ENCODE measurements at regions not wholly inside any gene's neighbourhood (a gene's known extent, or its start where the extent isn't known, plus 50 kb on each side); places are given as distances from the start of the nearest gene placed in this dataset.

DNA sequence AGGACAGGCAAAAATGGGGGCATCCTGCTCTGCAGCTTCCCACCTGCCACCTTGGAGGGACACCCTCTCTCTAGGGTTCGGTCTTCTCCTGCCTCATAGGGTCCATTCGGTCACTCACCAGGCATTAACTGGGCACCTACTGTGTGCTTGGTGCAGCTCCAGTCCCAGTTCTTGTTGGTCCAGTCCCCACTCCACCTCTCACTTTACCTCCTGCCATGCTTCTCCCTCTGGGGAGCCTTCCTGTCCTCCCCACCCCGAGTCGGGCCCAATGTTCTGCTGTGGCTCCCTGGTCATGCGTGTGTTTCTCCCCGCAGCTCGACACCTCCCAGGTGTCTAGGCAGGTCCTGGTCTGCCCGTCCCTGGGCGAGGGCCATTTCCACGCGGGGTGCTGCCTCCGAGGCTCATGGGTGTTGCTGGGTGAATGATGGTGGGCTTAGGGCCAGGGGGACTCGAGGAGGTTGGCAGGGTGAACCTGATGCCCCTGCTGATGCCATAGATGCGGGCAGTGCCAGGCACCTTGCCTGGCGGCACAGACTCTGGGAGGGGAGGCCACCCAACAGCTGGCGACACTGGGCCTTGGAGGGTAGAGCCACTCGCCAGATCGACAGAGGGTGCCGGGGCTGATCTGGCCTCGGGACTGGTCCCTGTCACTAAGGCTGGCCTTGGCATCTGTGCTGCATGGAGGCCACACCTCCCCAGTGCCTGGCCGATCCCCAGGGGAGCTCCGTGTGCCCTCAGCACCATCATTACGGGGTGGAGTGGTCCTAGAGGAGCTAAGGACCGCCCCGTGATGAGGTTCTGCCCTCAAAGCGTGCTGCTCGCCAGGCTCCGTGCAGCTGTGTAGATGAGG is 66.0 kb upstream of the RNU6ATAC start:
- no peaks in the 10 kb centered on the region for H3K27me3 ChIP-seq (ENCODE audit: insufficient read depth, low read length)
- CTCF ChIA-PET, result no interaction called here
- no TSS peak for BruUV-seq (replicated peaks)

DNA sequence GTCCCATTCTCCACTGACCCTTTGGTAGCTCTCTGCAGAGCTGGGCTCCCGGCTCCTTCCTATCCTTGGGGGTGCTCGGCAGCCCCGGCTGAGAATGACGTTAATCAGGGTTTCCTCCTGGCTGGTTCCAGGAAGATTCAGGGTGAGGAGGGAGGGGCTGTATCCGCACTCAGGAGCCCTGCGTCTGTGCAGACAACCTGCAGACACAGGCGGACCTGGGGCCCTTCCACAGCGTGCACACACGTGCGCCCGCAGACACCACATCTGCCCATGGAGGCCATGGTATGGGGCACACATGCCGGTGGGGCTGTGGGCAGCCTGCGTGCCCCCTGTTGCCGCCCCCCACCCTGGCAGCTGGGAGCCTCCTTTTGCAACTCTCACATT is 66.6 kb upstream of the RNU6ATAC start:
- no peak for DNase-seq (ENCODE audit: low read depth, low spot score)
- ChIA-PET POLR2A (no interaction called here), RAD21 (ENCODE audit: low non-redundant PET in 1 of 2, low total read pairs in 2 of 2, uncharacterized antibody in 2 of 2, unreplicated experiment in 2 of 2) (no interaction called here), CTCF (no interaction called here)
- BruUV-seq (replicated peaks), result no TSS peak
- TF ChIP-seq RAD21 (IDR thresholded peaks at IDR 0.05; ENCODE audit: low read depth), result no peak
- TF ChIP-seq POLR2AphosphoS5 (IDR thresholded peaks at IDR 0.05; ENCODE audit: low read depth, low read length), result no peak
- TF ChIP-seq ZNF274 (IDR thresholded peaks at IDR 0.05; ENCODE audit: low read depth, low read length), result no peak
- TF ChIP-seq SIN3A (IDR thresholded peaks at IDR 0.05; ENCODE audit: low read depth), result no peak
- TF ChIP-seq EZH2 (IDR thresholded peaks at IDR 0.05), result no peak
- TF ChIP-seq, protein P1, sequence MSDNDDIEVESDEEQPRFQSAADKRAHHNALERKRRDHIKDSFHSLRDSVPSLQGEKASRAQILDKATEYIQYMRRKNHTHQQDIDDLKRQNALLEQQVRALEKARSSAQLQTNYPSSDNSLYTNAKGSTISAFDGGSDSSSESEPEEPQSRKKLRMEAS (IDR thresholded peaks at IDR 0.05), result no peak
- TF ChIP-seq FOSL1 (IDR thresholded peaks at IDR 0.05; ENCODE audit: low read depth), result no peak
- no peak for TF ChIP-seq EZH2phosphoT487 (IDR thresholded peaks at IDR 0.05; ENCODE audit: borderline replicate concordance)
- no peaks in the 10 kb centered on the region for H3K9me3 ChIP-seq (ENCODE audit: control insufficient read depth in 1 of 2, insufficient read depth in 1 of 2, low read depth in 1 of 2, low read length in 2 of 2)
- no peaks in the 10 kb centered on the region for H4K20me1 ChIP-seq (ENCODE audit: insufficient read depth)
- no peak overlapping the region for H3K27ac ChIP-seq (ENCODE audit: low read depth, low read length)
- H3K79me2 ChIP-seq (ENCODE audit: insufficient read depth, low read length), result no peaks in the 10 kb centered on the region
- no peaks in the 10 kb centered on the region; a peak in 1 of 4 replicates for H3K4me1 ChIP-seq (ENCODE audit: control insufficient read depth in 1 of 2, insufficient read depth in 2 of 2, low read length in 2 of 2)
- intact Hi-C loops (cut with micrococcal nuclease), result no loop called here
- H3K36me3 ChIP-seq (ENCODE audit: control insufficient read depth in 1 of 2, insufficient read depth in 2 of 2, low read length in 2 of 2), result no peaks in the 10 kb centered on the region
- no peaks in the 10 kb centered on the region for H3K27me3 ChIP-seq (ENCODE audit: insufficient read depth, low read length)
- no peaks in the 10 kb centered on the region for H3K9me2 ChIP-seq (ENCODE audit: insufficient read depth)
- H3K9ac ChIP-seq (ENCODE audit: low read length), result no peak overlapping the region
- ATAC-seq, result no peak
- H3K4me2 ChIP-seq (ENCODE audit: low read length), result no peak overlapping the region
- no peak overlapping the region for H2AFZ ChIP-seq (ENCODE audit: low read depth, low read length, poor library complexity, severe bottlenecking)
- no peak overlapping the region for H3K4me3 ChIP-seq (replicated peaks in 1 of 2; ENCODE audit: low read depth in 1 of 2, low read length in 2 of 2)

More for the DNA sequence above, 66.0 kb upstream of the RNU6ATAC start:
- no peak overlapping the region for H3K27ac ChIP-seq (ENCODE audit: low read depth, low read length)
- RAD21 ChIA-PET (ENCODE audit: low non-redundant PET in 1 of 2, low total read pairs in 2 of 2, uncharacterized antibody in 2 of 2, unreplicated experiment in 2 of 2), result no interaction called here
- H3K9me3 ChIP-seq (ENCODE audit: control insufficient read depth in 1 of 2, insufficient read depth in 1 of 2, low read depth in 1 of 2, low read length in 2 of 2), result no peaks in the 10 kb centered on the region
- no peak overlapping the region for H3K4me3 ChIP-seq (replicated peaks in 1 of 2; ENCODE audit: low read depth in 1 of 2, low read length in 2 of 2)
- DNase-seq (ENCODE audit: low read depth, low spot score) (no peak), ATAC-seq (no peak)
- no peak overlapping the region for H2AFZ ChIP-seq (ENCODE audit: low read depth, low read length, poor library complexity, severe bottlenecking)
- no peak overlapping the region for H3K9ac ChIP-seq (ENCODE audit: low read length)
- H4K20me1 ChIP-seq (ENCODE audit: insufficient read depth), result no peaks in the 10 kb centered on the region
- TF ChIP-seq SP1 (IDR thresholded peaks at IDR 0.05; ENCODE audit: low read depth) (no peak), YY1 (IDR thresholded peaks at IDR 0.05; ENCODE audit: extremely low read depth, insufficient replicate concordance, low read depth, low read length) (no peak), JUND (IDR thresholded peaks at IDR 0.05) (no peak), SIN3A (IDR thresholded peaks at IDR 0.05; ENCODE audit: low read depth) (no peak), EZH2phosphoT487 (IDR thresholded peaks at IDR 0.05; ENCODE audit: borderline replicate concordance) (no peak), CEBPB (IDR thresholded peaks at IDR 0.05; ENCODE audit: low read depth) (no peak), CBX3 (IDR thresholded peaks at IDR 0.05; ENCODE audit: low read depth) (no peak)
- TF ChIP-seq, protein P2, sequence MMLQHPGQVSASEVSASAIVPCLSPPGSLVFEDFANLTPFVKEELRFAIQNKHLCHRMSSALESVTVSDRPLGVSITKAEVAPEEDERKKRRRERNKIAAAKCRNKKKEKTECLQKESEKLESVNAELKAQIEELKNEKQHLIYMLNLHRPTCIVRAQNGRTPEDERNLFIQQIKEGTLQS (IDR thresholded peaks at IDR 0.05), result no peak
- POLR2A ChIA-PET, result no interaction called here
- no peaks in the 10 kb centered on the region for H3K79me2 ChIP-seq (ENCODE audit: insufficient read depth, low read length)
- H3K36me3 ChIP-seq (ENCODE audit: control insufficient read depth in 1 of 2, insufficient read depth in 2 of 2, low read length in 2 of 2), result no peaks in the 10 kb centered on the region
- intact Hi-C loops (cut with micrococcal nuclease), result no loop called here
- no peaks in the 10 kb centered on the region for H3K4me1 ChIP-seq (ENCODE audit: control insufficient read depth in 1 of 2, insufficient read depth in 2 of 2, low read length in 2 of 2)
- H3K4me2 ChIP-seq (ENCODE audit: low read length), result no peak overlapping the region
- no peaks in the 10 kb centered on the region for H3K9me2 ChIP-seq (ENCODE audit: insufficient read depth)
